A673 (cell line): ENCODE measurements at regions not wholly inside any gene's neighbourhood (a gene's known extent, or its start where the extent isn't known, plus 50 kb on each side); places are given as distances from the start of the nearest gene placed in this dataset.
A peak's percentile ranks its signal among the peaks of the same experiment; 100 is the strongest.

ENCODE experiments used
- CTCF ChIP-seq: fragments of 300-800, 200-600 bp; sonication (generic); conservative IDR thresholded peaks from 2 replicates; pipeline ENCODE4 v1.5.1; 2017; ENCODE audit warnings: low read depth, mild to moderate bottlenecking, antibody characterized with exemption, low read length, moderate library complexity, mixed read lengths
- EZH2 ChIP-seq: fragments of 200-600 bp; sonication (generic); IDR thresholded peaks from 2 replicates; pipeline ENCODE4 v1.6.1; 2017; ENCODE audit warnings: borderline replicate concordance, low read depth, mild to moderate bottlenecking, mixed read lengths, antibody characterized with exemption, low read length; ENCODE audit not compliant: poor library complexity, severe bottlenecking

GRCh38 chr17:79261355-79262072, 186.9 kb downstream of the ENGASE start:
- TF ChIP-seq CTCF (no peak), EZH2 (peak; percentile 76)
